ENCODE measurements at regions not wholly inside any gene's neighbourhood (a gene's known extent, or its start where the extent isn't known, plus 50 kb on each side); places are given as distances from the start of the nearest gene placed in this dataset.

DNA sequence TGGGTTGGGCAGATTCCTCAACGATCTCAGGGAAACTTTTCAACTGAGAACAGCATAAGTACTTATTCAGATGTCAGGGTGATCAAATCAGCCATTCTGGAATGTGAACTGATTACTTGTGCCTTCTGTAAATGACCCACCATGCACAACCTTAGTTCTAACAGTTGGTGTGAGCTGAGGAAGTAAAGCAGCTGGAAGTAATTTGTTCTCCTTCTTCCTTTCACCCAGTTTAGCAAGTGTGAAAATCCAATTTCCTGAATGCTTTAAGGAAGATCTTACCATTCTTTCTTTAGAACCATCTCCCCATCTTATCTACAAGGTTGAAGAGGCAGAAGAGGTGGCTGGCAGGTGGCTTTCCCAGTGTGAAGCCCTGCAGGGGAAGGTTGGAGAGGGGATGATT is 781.6 kb downstream of the ETS1 start:
- WGBS (ENCODE audit: missing lambda C conversion rate) = 0% methylated on average over 1 of the region's 1 CpG
- DNase-seq (ENCODE audit: low read depth in 1 of 2, low spot score in 1 of 2) = no peak
- H3K4me1 ChIP-seq = no peaks in the 10 kb centered on the region
- ChIA-PET CTCF (no interaction called here), POLR2A (no interaction called here)
- no peak overlapping the region for H3K27ac ChIP-seq
- H3K4me3 ChIP-seq = no peak overlapping the region
- no peak for FAIRE-seq
- no peak overlapping the region for H3K4me2 ChIP-seq
- H3K9me3 ChIP-seq = no peaks in the 10 kb centered on the region
- TF ChIP-seq ZFP36 (IDR thresholded peaks at IDR 0.05; ENCODE audit: borderline replicate concordance, partially characterized antibody) = no peak
- no peak for TF ChIP-seq HES2 (IDR thresholded peaks at IDR 0.05)
- no peak for TF ChIP-seq PHF8 (IDR thresholded peaks at IDR 0.05; ENCODE audit: borderline replicate concordance, low read depth)
- TF ChIP-seq CBX8 (IDR thresholded peaks at IDR 0.05) = no peak
- TF ChIP-seq EP300 (IDR thresholded peaks at IDR 0.05) = no peak
- TF ChIP-seq NPAS2 (CRISPR knock-in tag; IDR thresholded peaks at IDR 0.05; ENCODE audit: borderline replicate concordance) = no peak
- no peak for TF ChIP-seq ATOH8 (CRISPR knock-in tag; IDR thresholded peaks at IDR 0.05; ENCODE audit: low read depth)
- TF ChIP-seq EHMT2 (IDR thresholded peaks at IDR 0.05; ENCODE audit: low read depth) = no peak
- TF ChIP-seq SMC3 (IDR thresholded peaks at IDR 0.05) = no peak
- no peak for TF ChIP-seq HOXA7 (CRISPR knock-in tag; IDR thresholded peaks at IDR 0.05)
- no peak for TF ChIP-seq ZNF302 (CRISPR knock-in tag; IDR thresholded peaks at IDR 0.05)
- TF ChIP-seq FOSL2 (IDR thresholded peaks at IDR 0.05) = no peak
- TF ChIP-seq FOSL2 (CRISPR knock-in tag; IDR thresholded peaks at IDR 0.05) = no peak
- TF ChIP-seq, protein P1, sequence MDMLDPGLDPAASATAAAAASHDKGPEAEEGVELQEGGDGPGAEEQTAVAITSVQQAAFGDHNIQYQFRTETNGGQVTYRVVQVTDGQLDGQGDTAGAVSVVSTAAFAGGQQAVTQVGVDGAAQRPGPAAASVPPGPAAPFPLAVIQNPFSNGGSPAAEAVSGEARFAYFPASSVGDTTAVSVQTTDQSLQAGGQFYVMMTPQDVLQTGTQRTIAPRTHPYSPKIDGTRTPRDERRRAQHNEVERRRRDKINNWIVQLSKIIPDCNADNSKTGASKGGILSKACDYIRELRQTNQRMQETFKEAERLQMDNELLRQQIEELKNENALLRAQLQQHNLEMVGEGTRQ (IDR thresholded peaks at IDR 0.05) = no peak
- TF ChIP-seq, protein P2, sequence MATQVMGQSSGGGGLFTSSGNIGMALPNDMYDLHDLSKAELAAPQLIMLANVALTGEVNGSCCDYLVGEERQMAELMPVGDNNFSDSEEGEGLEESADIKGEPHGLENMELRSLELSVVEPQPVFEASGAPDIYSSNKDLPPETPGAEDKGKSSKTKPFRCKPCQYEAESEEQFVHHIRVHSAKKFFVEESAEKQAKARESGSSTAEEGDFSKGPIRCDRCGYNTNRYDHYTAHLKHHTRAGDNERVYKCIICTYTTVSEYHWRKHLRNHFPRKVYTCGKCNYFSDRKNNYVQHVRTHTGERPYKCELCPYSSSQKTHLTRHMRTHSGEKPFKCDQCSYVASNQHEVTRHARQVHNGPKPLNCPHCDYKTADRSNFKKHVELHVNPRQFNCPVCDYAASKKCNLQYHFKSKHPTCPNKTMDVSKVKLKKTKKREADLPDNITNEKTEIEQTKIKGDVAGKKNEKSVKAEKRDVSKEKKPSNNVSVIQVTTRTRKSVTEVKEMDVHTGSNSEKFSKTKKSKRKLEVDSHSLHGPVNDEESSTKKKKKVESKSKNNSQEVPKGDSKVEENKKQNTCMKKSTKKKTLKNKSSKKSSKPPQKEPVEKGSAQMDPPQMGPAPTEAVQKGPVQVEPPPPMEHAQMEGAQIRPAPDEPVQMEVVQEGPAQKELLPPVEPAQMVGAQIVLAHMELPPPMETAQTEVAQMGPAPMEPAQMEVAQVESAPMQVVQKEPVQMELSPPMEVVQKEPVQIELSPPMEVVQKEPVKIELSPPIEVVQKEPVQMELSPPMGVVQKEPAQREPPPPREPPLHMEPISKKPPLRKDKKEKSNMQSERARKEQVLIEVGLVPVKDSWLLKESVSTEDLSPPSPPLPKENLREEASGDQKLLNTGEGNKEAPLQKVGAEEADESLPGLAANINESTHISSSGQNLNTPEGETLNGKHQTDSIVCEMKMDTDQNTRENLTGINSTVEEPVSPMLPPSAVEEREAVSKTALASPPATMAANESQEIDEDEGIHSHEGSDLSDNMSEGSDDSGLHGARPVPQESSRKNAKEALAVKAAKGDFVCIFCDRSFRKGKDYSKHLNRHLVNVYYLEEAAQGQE (IDR thresholded peaks at IDR 0.05) = no peak
- TF ChIP-seq GATA3 (IDR thresholded peaks at IDR 0.05; ENCODE audit: borderline replicate concordance) = no peak
- TF ChIP-seq TP53 (CRISPR knock-in tag; IDR thresholded peaks at IDR 0.05) = no peak
- TF ChIP-seq HOXB13 (CRISPR knock-in tag; IDR thresholded peaks at IDR 0.05; ENCODE audit: low read depth) = no peak
- TF ChIP-seq NR3C1 (IDR thresholded peaks at IDR 0.05) = no peak
- no peak for TF ChIP-seq RNF2 (IDR thresholded peaks at IDR 0.05; ENCODE audit: borderline replicate concordance, low read depth)
- TF ChIP-seq KDM1A (IDR thresholded peaks at IDR 0.05; ENCODE audit: low read depth) = no peak
- ATAC-seq = no peak

DNA sequence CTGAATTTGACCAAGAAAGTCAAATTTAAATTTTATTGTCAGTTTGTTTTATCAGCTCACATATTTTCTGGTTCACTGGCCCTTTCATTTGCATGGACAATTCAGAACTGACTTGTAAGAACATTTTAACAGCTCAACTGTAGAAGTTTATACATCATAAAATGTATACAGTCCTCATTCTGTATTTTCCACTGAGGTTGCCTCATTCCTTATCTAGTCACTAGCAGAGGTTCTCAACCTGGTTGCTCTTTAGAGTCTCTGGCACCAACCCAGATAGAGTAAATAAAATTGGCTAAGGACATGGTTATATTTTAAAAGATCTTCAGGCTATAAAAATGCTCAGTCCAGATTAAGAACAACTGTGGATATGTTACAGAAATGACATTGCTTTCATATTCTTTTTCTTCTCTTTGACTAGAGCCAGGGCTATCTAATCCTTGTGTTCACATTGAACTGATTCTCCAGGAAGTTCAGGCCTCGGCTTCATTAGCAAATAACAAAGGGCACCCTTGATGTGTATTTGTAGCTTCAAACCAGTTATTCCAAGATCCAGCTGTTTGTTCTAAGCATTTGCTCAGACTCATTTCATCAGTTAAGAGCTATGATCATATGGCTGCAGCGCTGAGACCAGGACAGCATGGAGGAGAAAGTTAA is 782.5 kb downstream of the ETS1 start:
- H3K27ac ChIP-seq = no peak overlapping the region
- no peak overlapping the region for H3K4me2 ChIP-seq
- no peaks in the 10 kb centered on the region for H3K4me1 ChIP-seq
- ChIA-PET CTCF (no interaction called here), POLR2A (no interaction called here)
- ATAC-seq (no peak), DNase-seq (ENCODE audit: low read depth in 1 of 2, low spot score in 1 of 2) (no peak), FAIRE-seq (no peak)
- 0% methylated on average over 2 of the region's 2 CpGs for WGBS (ENCODE audit: missing lambda C conversion rate)
- H3K9me3 ChIP-seq = no peaks in the 10 kb centered on the region
- no peak for TF ChIP-seq ESRRA (IDR thresholded peaks at IDR 0.05; ENCODE audit: borderline replicate concordance, low read length)
- TF ChIP-seq JUN (IDR thresholded peaks at IDR 0.05) = no peak
- no peak for TF ChIP-seq ZFP36 (IDR thresholded peaks at IDR 0.05; ENCODE audit: borderline replicate concordance, partially characterized antibody)
- no peak for TF ChIP-seq HOXA7 (CRISPR knock-in tag; IDR thresholded peaks at IDR 0.05)
- no peak for TF ChIP-seq KDM1A (IDR thresholded peaks at IDR 0.05; ENCODE audit: low read depth)
- TF ChIP-seq FOXS1 (CRISPR knock-in tag; IDR thresholded peaks at IDR 0.05) = no peak
- TF ChIP-seq HOXB13 (CRISPR knock-in tag; IDR thresholded peaks at IDR 0.05; ENCODE audit: low read depth) = no peak
- TF ChIP-seq GATA3 (IDR thresholded peaks at IDR 0.05; ENCODE audit: borderline replicate concordance) = no peak
- no peak for TF ChIP-seq TP53 (CRISPR knock-in tag; IDR thresholded peaks at IDR 0.05)
- H3K4me3 ChIP-seq = no peak overlapping the region
